ENCODE measurements at regions not wholly inside any gene's neighbourhood (a gene's known extent, or its start where the extent isn't known, plus 50 kb on each side); places are given as distances from the start of the nearest gene placed in this dataset.

DNA sequence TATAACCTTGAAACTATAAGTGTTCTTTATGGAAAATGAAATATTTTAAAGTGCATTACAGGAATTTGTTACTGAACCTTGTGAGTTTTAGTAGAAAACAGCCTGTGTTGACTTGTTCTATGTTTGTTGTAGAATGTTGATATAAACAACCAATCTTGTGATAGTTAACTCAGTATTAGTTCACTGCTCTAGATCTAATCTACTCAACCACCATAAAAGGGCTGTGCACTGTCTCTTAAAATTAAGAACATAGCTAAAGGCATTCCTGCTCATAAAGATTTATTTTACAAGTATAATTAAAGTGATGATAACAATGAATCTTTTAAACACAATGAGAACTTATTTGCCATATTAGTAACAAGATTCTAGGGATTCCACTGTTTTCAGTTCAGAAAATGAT, 110.5 kb upstream of the KLF7 start:
- TF ChIP-seq, protein P1, sequence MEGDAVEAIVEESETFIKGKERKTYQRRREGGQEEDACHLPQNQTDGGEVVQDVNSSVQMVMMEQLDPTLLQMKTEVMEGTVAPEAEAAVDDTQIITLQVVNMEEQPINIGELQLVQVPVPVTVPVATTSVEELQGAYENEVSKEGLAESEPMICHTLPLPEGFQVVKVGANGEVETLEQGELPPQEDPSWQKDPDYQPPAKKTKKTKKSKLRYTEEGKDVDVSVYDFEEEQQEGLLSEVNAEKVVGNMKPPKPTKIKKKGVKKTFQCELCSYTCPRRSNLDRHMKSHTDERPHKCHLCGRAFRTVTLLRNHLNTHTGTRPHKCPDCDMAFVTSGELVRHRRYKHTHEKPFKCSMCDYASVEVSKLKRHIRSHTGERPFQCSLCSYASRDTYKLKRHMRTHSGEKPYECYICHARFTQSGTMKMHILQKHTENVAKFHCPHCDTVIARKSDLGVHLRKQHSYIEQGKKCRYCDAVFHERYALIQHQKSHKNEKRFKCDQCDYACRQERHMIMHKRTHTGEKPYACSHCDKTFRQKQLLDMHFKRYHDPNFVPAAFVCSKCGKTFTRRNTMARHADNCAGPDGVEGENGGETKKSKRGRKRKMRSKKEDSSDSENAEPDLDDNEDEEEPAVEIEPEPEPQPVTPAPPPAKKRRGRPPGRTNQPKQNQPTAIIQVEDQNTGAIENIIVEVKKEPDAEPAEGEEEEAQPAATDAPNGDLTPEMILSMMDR (IDR thresholded peaks at IDR 0.05) = no peak
- no peak for TF ChIP-seq POLR2A (IDR thresholded peaks at IDR 0.05)

All from uterus (tissue), 2 donors.